Midbrain (tissue), 1 donor: ENCODE measurements at regions not wholly inside any gene's neighbourhood (a gene's known extent, or its start where the extent isn't known, plus 50 kb on each side); places are given as distances from the start of the nearest gene placed in this dataset.
"Not testable (repeated sequence)": the region's sequence is repeated elsewhere in the genome, so short reads cannot be mapped to it uniquely, and the experiment has no call there.

Experiments used
- DNase-seq: peaks from one replicate; lab custom pipeline; 2025; lab: John Stamatoyannopoulos, UW

GRCh38 chr1:60857851-60858250 is 224.5 kb upstream of the NFIA start:
- no peak for DNase-seq

- no peak for DNase-seq
Measured at GRCh38 chr1:60850084-60850483, 232.3 kb upstream of the NFIA start.

- DNase-seq = no peak
Measured at GRCh38 chr1:60849401-60849800, 233.0 kb upstream of the NFIA start.

- no peak for DNase-seq
Measured at GRCh38 chr1:60848583-60849188, 233.7 kb upstream of the NFIA start.

GRCh38 chr1:60847855-60848582 is 234.3 kb upstream of the NFIA start:
- no peak for DNase-seq

- DNase-seq = no peak
Measured at GRCh38 chr1:60847391-60847790, 235.0 kb upstream of the NFIA start.

- DNase-seq = not testable (repeated sequence)
Measured at GRCh38 chr1:60845659-60846058, 236.7 kb upstream of the NFIA start.

GRCh38 chr1:60842304-60842703 is 240.1 kb upstream of the NFIA start:
- no peak for DNase-seq

- DNase-seq = no peak
Measured at GRCh38 chr1:60841116-60842046, 241.0 kb upstream of the NFIA start.

- not testable (repeated sequence) for DNase-seq
Measured at GRCh38 chr1:60840476-60840875, 241.9 kb upstream of the NFIA start.

- DNase-seq = no peak
Measured at GRCh38 chr1:60835649-60836048, 246.7 kb upstream of the NFIA start.

- DNase-seq = no peak
Measured at GRCh38 chr1:60833173-60833572, 249.2 kb upstream of the NFIA start.

- DNase-seq = no peak
Measured at GRCh38 chr1:60832367-60832766, 250.0 kb upstream of the NFIA start.

GRCh38 chr1:60831780-60832179 is 250.6 kb upstream of the NFIA start:
- no peak for DNase-seq

- DNase-seq = no peak
Measured at GRCh38 chr1:60828944-60829343, 253.4 kb upstream of the NFIA start.

GRCh38 chr1:60826320-60827094 is 255.9 kb upstream of the NFIA start:
- DNase-seq = no peak

- no peak for DNase-seq
Measured at GRCh38 chr1:60825593-60825992, 256.8 kb upstream of the NFIA start.

- no peak for DNase-seq
Measured at GRCh38 chr1:60823151-60823550, 259.2 kb upstream of the NFIA start.

- DNase-seq = no peak
Measured at GRCh38 chr1:60822252-60822651, 260.1 kb upstream of the NFIA start.

GRCh38 chr1:60821156-60821555 is 261.2 kb upstream of the NFIA start:
- no peak for DNase-seq

- DNase-seq = no peak
Measured at GRCh38 chr1:60818969-60819701, 263.2 kb upstream of the NFIA start.
